PC-3 (cell line): ENCODE measurements at regions not wholly inside any gene's neighbourhood (a gene's known extent, or its start where the extent isn't known, plus 50 kb on each side); places are given as distances from the start of the nearest gene placed in this dataset.

Experiments
- CTCF ChIP-seq: fragments of 300-600 bp; sonication (generic); conservative IDR thresholded peaks from 2 replicates; pipeline ENCODE4 v1.5.1; 2017; ENCODE audit warnings: antibody characterized with exemption, low read depth, mild to moderate bottlenecking, low read length
- EZH2 ChIP-seq: fragments of 300-600 bp; sonication (generic); IDR thresholded peaks from one replicate; pipeline ENCODE4 v1.6.1; 2017; ENCODE audit warnings: antibody characterized with exemption, mild to moderate bottlenecking, low read length; ENCODE audit not compliant: unreplicated experiment
- EZH2phosphoT487 ChIP-seq: fragments of 300-600 bp; sonication (generic); IDR thresholded peaks from 2 replicates; pipeline ENCODE4 v1.6.1; 2018; ENCODE audit warnings: mild to moderate bottlenecking, antibody characterized with exemption, low read length, borderline replicate concordance

DNA sequence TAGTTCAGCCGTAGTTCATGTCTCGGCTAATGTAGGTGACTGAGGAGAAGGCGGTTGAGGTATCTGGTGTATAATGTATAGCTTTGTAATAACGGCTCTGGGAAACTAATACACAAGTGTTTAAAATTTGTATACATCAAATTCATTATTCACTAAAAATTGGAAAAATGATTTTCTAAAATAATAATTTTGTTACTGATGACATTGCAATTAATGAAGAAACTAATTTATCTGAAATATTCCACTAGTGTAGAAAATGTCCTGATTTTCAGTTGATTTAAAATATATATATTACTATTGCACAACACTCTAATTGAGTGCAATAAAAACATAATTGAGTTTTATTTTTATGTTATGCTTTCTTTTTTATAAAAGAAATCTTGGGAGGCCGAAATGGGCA, 823.0 kb downstream of the TAF11L14 start:
- no peak for TF ChIP-seq CTCF
- no peak for TF ChIP-seq EZH2
- no peak for TF ChIP-seq EZH2phosphoT487
